ENCODE measurements at regions not wholly inside any gene's neighbourhood (a gene's known extent, or its start where the extent isn't known, plus 50 kb on each side); places are given as distances from the start of the nearest gene placed in this dataset.

DNA sequence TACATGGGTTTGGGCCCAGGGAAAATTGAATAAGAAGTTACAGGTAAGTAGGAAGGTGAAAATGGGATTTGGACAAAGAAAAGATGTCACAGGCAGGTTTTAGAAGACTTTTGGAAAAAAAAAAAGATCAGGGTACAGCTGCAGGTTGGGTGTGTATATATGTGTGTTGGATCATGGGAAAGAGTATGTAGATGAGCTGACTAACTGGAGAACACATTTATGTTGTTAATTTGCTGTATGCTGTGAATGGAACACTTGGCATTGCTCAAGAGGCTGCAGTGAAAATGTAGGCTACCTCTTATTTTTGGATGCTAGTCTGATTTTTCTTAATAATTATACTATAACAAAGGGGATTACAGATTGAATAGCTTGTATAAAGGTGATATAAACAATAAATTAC lies 577.7 kb upstream of the USP24 start:
- H3K4me3 ChIP-seq (replicated peaks in 1 of 3; ENCODE audit: insufficient read depth in 1 of 3, low read depth in 2 of 3, low read length in 3 of 3), result no peak overlapping the region
- H3K4me2 ChIP-seq (ENCODE audit: low read depth, low read length), result no peak overlapping the region
- no peaks in the 10 kb centered on the region for H4K20me1 ChIP-seq (ENCODE audit: insufficient read depth, low read length)
- H2AFZ ChIP-seq (ENCODE audit: low read length), result no peak overlapping the region
- H3K79me2 ChIP-seq (ENCODE audit: insufficient read depth, low read length), result no peaks in the 10 kb centered on the region
- DNase-seq (ENCODE audit: low spot score) (no peak), FAIRE-seq (no peak), ATAC-seq (no peak)
- no peak overlapping the region for H3K27ac ChIP-seq (ENCODE audit: extremely low read length, insufficient read depth, low read length)
- CTCF ChIA-PET (ENCODE audit: low intra/inter-chr PET ratio, low total read pairs), result no interaction called here
- TF ChIP-seq KDM5B (CRISPR knock-in tag; IDR thresholded peaks at IDR 0.05; ENCODE audit: borderline replicate concordance), result no peak
- TF ChIP-seq ZNF7 (CRISPR knock-in tag; IDR thresholded peaks at IDR 0.05), result no peak
- no TSS peak for BruUV-seq (replicated peaks)
- no peaks in the 10 kb centered on the region for H3K9me3 ChIP-seq (ENCODE audit: low read length)
- H3K9ac ChIP-seq (ENCODE audit: insufficient read depth, low read depth, low read length), result no peak overlapping the region
- H3K36me3 ChIP-seq (replicated peaks in 1 of 2; ENCODE audit: control insufficient read depth in 1 of 2, insufficient read depth in 2 of 2, low read length in 2 of 2), result no peaks in the 10 kb centered on the region
- POLR2A ChIA-PET, result no interaction called here
- intact Hi-C loops (cut with micrococcal nuclease; ENCODE audit: unreplicated experiment) (no loop called here), in situ Hi-C loops (cut with HindIII; ENCODE audit: extremely low pct_ligation_motif_present, low pct_unique_long_range_greater_than_20kb) (no loop called here)
- H3K27me3 ChIP-seq (ENCODE audit: control insufficient read depth in 1 of 2, insufficient read depth in 2 of 2, low read length in 2 of 2), result no peaks in the 10 kb centered on the region
- no peaks in the 10 kb centered on the region for H3K4me1 ChIP-seq (ENCODE audit: insufficient read depth, low read length)

GRCh38 chr1:55789466-55789865 lies 574.3 kb upstream of the USP24 start:
- Histone ChIP-seq H3K4me3 (replicated peaks in 1 of 3; ENCODE audit: insufficient read depth in 1 of 3, low read depth in 2 of 3, low read length in 3 of 3) (no peak overlapping the region), H3K9ac (ENCODE audit: insufficient read depth, low read depth, low read length) (no peak overlapping the region), H4K20me1 (ENCODE audit: insufficient read depth, low read length) (no peaks in the 10 kb centered on the region), H3K79me2 (ENCODE audit: insufficient read depth, low read length) (no peaks in the 10 kb centered on the region), H3K27ac (ENCODE audit: extremely low read length, insufficient read depth, low read length) (no peak overlapping the region), H3K4me1 (ENCODE audit: insufficient read depth, low read length) (no peaks in the 10 kb centered on the region), H3K4me2 (ENCODE audit: low read depth, low read length) (no peak overlapping the region), H2AFZ (ENCODE audit: low read length) (no peak overlapping the region), H3K9me3 (ENCODE audit: low read length) (no peaks in the 10 kb centered on the region), H3K27me3 (ENCODE audit: control insufficient read depth in 1 of 2, insufficient read depth in 2 of 2, low read length in 2 of 2) (0 out of 5 replicates have a peak, but pooled peaks cover 0 to 2% of the 10 kb centered on the region in 2 experiments), H3K36me3 (replicated peaks in 1 of 2; ENCODE audit: control insufficient read depth in 1 of 2, insufficient read depth in 2 of 2, low read length in 2 of 2) (no peaks in the 10 kb centered on the region)
- FAIRE-seq, result no peak
- TF ChIP-seq CHCHD3 (CRISPR knock-in tag; IDR thresholded peaks at IDR 0.05) (no peak), ZNF691 (CRISPR knock-in tag; IDR thresholded peaks at IDR 0.05; ENCODE audit: borderline replicate concordance, low read depth) (no peak), GATAD1 (CRISPR knock-in tag; IDR thresholded peaks at IDR 0.05) (no peak), ERF (CRISPR knock-in tag; IDR thresholded peaks at IDR 0.05) (no peak), ZBED4 (CRISPR knock-in tag; IDR thresholded peaks at IDR 0.05; ENCODE audit: borderline replicate concordance) (no peak), POLR2G (IDR thresholded peaks at IDR 0.05; ENCODE audit: low read depth, low read length) (no peak)
- intact Hi-C loops (cut with micrococcal nuclease; ENCODE audit: unreplicated experiment), result no loop called here
- POLR2A ChIA-PET, result interaction anchor here (0.6 kb wide), 1 partner anchor 63 kb away, joined by 3 read pairs; no protein-coding TSS in a partner anchor
- 6% methylated on average over 1 of the region's 1 CpG for WGBS (ENCODE audit: low lambda C conversion rate)
- in situ Hi-C loops (cut with HindIII; ENCODE audit: extremely low pct_ligation_motif_present, low pct_unique_long_range_greater_than_20kb), result no loop called here
- no TSS peak for BruUV-seq (replicated peaks)
- no peak for ATAC-seq
- CTCF ChIA-PET (ENCODE audit: low intra/inter-chr PET ratio, low total read pairs), result no interaction called here
- no peak for DNase-seq (ENCODE audit: low spot score)
